SK-N-SH (cell line): ENCODE measurements at regions not wholly inside any gene's neighbourhood (a gene's known extent, or its start where the extent isn't known, plus 50 kb on each side); places are given as distances from the start of the nearest gene placed in this dataset.
A peak's percentile ranks its signal among the peaks of the same experiment; 100 is the strongest.

Experiments used
- CTCF ChIA-PET: fragments of 300-600, 350-600 bp; formaldehyde crosslinking; extraction: SDS; loops from one replicate; lab custom pipeline; 2021; lab: Yijun Ruan, JAX
- POLR2A ChIA-PET: fragments of 350-600 bp; sonication (Branson Sonifier 250); formaldehyde crosslinking; extraction: SDS; loops from one replicate; lab custom pipeline; 2020; ENCODE audit warnings: antibody characterized with exemption, inconsistent platforms; lab: Yijun Ruan, JAX
- DNase-seq: peaks from one replicate; pipeline ENCODE4 v3.0.0; 2012
- H2AFZ ChIP-seq: fragments of 200-600 bp; sonication (generic); 2 replicates; pipeline ENCODE4 v1.8.1; 2016; ENCODE audit warnings: antibody characterized with exemption, mild to moderate bottlenecking, low read depth
- H3F3A ChIP-seq: fragments of 200-600 bp; sonication (generic); replicated peaks from 2 replicates; pipeline ENCODE3; 2016; ENCODE audit warnings: antibody characterized with exemption, mild to moderate bottlenecking; ENCODE audit not compliant: insufficient read depth
- H3K27ac ChIP-seq, 2 experiments: fragments of 200-500 bp in 1 of 2; fragments of 200-600 bp in 1 of 2; sonication (Bioruptor generic) in 1 of 2; sonication (generic), shearing (Covaris generic) in 1 of 2; 2 replicates each; pipeline versions ENCODE4 v1.5.1 to v1.6.1; 2014 to 2016; ENCODE audit warnings: low read depth in 2 of 2, inconsistent platforms in 1 of 2, low read length in 1 of 2, mild to moderate bottlenecking in 1 of 2, mixed read lengths in 1 of 2
- H3K27me3 ChIP-seq: fragments of 200-600 bp; sonication (generic), shearing (Covaris generic); 2 replicates; pipeline ENCODE4 v1.6.1; 2016; ENCODE audit warnings: mixed run types; ENCODE audit not compliant: insufficient read depth
- H3K36me3 ChIP-seq, 2 experiments: fragments of 200-500 bp in 1 of 2; fragments of 200-600 bp in 1 of 2; sonication (Bioruptor generic) in 1 of 2; sonication (generic) in 1 of 2; replicated peaks in 1 of 2; 2 replicates each; pipeline versions ENCODE3 to v1.5.1; 2014 to 2016; ENCODE audit warnings: low read length in 1 of 2, mild to moderate bottlenecking in 1 of 2; ENCODE audit not compliant: insufficient read depth in 2 of 2, control insufficient read depth in 1 of 2
- H3K4me1 ChIP-seq, 2 experiments: fragments of 200-500 bp in 1 of 2; fragments of 200-600 bp in 1 of 2; sonication (Bioruptor generic) in 1 of 2; sonication (generic), shearing (Covaris generic) in 1 of 2; 2 replicates each; pipeline versions ENCODE4 v1.5.1 to v1.6.1; 2014 to 2016; ENCODE audit warnings: low read depth in 1 of 2, low read length in 1 of 2, mixed run types in 1 of 2; ENCODE audit not compliant: insufficient read depth in 2 of 2, control insufficient read depth in 1 of 2
- H3K4me2 ChIP-seq: fragments of 200-600 bp; sonication (generic), shearing (Covaris generic); 2 replicates; pipeline ENCODE4 v1.6.1; 2017; ENCODE audit warnings: mixed run types
- H3K4me3 ChIP-seq, 2 experiments: fragments of 200-500 bp in 1 of 2; fragments of 200-600 bp in 1 of 2; sonication (Bioruptor generic) in 1 of 2; sonication (generic), shearing (Covaris generic) in 1 of 2; 2 replicates each; pipeline versions ENCODE4 v1.5.1 to v1.8.1; 2014 to 2016; ENCODE audit warnings: low read depth in 2 of 2, inconsistent platforms in 1 of 2, low read length in 1 of 2, mild to moderate bottlenecking in 1 of 2, mixed read lengths in 1 of 2, moderate library complexity in 1 of 2
- H3K79me2 ChIP-seq: fragments of 200-600 bp; sonication (generic); 2 replicates; pipeline ENCODE4 v1.8.1; 2017; ENCODE audit warnings: mild to moderate bottlenecking; ENCODE audit not compliant: insufficient read depth
- H3K9ac ChIP-seq: fragments of 200-600 bp; sonication (generic); 2 replicates; pipeline ENCODE4 v1.6.1; 2017; ENCODE audit warnings: mixed run types
- H3K9me2 ChIP-seq: fragments of 200-600 bp; sonication (generic); 2 replicates; pipeline ENCODE4 v1.6.1; 2017; ENCODE audit warnings: mixed run types
- H3K9me3 ChIP-seq: fragments of 200-600 bp; sonication (generic); 2 replicates; pipeline ENCODE4 v1.6.1; 2017; ENCODE audit warnings: mixed run types, mild to moderate bottlenecking, moderate library complexity
- H4K20me1 ChIP-seq: fragments of 200-600 bp; sonication (generic); 2 replicates; pipeline ENCODE4 v1.6.1; 2017; ENCODE audit warnings: mild to moderate bottlenecking, mixed run types; ENCODE audit not compliant: insufficient read depth
- ELF1 ChIP-seq: IDR thresholded peaks from 2 replicates; pipeline ENCODE4 v1.4.0; 2012
- EP300 ChIP-seq, 2 experiments: IDR thresholded peaks; 2 replicates each; pipeline versions ENCODE4 v1.4.0 to v1.6.1; 2012; ENCODE audit warnings: borderline replicate concordance in 1 of 2, low read depth in 1 of 2, low read length in 1 of 2
- FOSL2 ChIP-seq: IDR thresholded peaks from 2 replicates; pipeline ENCODE4 v1.4.0; 2012; ENCODE audit warnings: low read depth, mild to moderate bottlenecking, moderate library complexity, borderline replicate concordance
- FOXM1 ChIP-seq: IDR thresholded peaks from 2 replicates; pipeline ENCODE4 v1.4.0; 2012; ENCODE audit warnings: low read depth, mild to moderate bottlenecking
- GABPA ChIP-seq: IDR thresholded peaks from 2 replicates; pipeline ENCODE4 v1.4.0; 2012; ENCODE audit warnings: low read depth, mild to moderate bottlenecking
- GATA2 ChIP-seq: sonication (generic); formaldehyde crosslinking; IDR thresholded peaks from 2 replicates; pipeline ENCODE4 v1.5.0; 2020; ENCODE audit warnings: mild to moderate bottlenecking, missing genetic modification reagents
- JUND ChIP-seq: IDR thresholded peaks from 2 replicates; pipeline ENCODE4 v1.4.0; 2012
- MXI1 ChIP-seq: IDR thresholded peaks from 2 replicates; pipeline ENCODE4 v1.6.1; 2012; ENCODE audit warnings: mild to moderate bottlenecking, low read depth, low read length, improper control_type of control experiment
- NRF1 ChIP-seq: IDR thresholded peaks from 2 replicates; pipeline ENCODE4 v1.6.1; 2012; ENCODE audit warnings: low read depth, mild to moderate bottlenecking, low read length
- RAD21 ChIP-seq: IDR thresholded peaks from 2 replicates; pipeline ENCODE4 v1.6.1; 2012; ENCODE audit warnings: mild to moderate bottlenecking, low read length
- RCOR1 ChIP-seq: fragments of 150-350 bp; IDR thresholded peaks from 2 replicates; pipeline ENCODE4 v1.6.1; 2017; ENCODE audit warnings: antibody characterized with exemption, low read length
- RXRA ChIP-seq: IDR thresholded peaks from 2 replicates; pipeline ENCODE4 v1.4.0; 2012; ENCODE audit warnings: low read depth, mild to moderate bottlenecking, borderline replicate concordance
- SMC3 ChIP-seq: IDR thresholded peaks from 2 replicates; pipeline ENCODE4 v1.6.1; 2012; ENCODE audit warnings: low read depth, low read length, improper control_type of control experiment
- TAF1 ChIP-seq: IDR thresholded peaks from 2 replicates; pipeline ENCODE4 v1.6.1; 2012; ENCODE audit warnings: low read depth, mild to moderate bottlenecking, low read length, moderate library complexity, borderline replicate concordance
- YY1 ChIP-seq: IDR thresholded peaks from 2 replicates; pipeline ENCODE4 v1.4.0; 2012; ENCODE audit warnings: low read depth, mild to moderate bottlenecking
- WGBS: methylation state at CpG from one replicate; pipeline ENCODE4 v1.1.6; 2017; ENCODE audit warnings: low lambda C conversion rate; 5-methylcytosine and 5-hydroxymethylcytosine counted together
- TF ChIP-seq, protein P1 (sequence below): fragments of 200-600 bp; sonication (generic); IDR thresholded peaks from 2 replicates; pipeline ENCODE4 v1.6.1; 2017; ENCODE audit warnings: antibody characterized with exemption, mild to moderate bottlenecking, moderate library complexity
- TF ChIP-seq, protein P2 (sequence below): IDR thresholded peaks from 2 replicates; pipeline ENCODE4 v1.4.0; 2012; ENCODE audit warnings: low read depth, borderline replicate concordance
- TF ChIP-seq, protein P3 (sequence below): IDR thresholded peaks from 2 replicates; pipeline ENCODE4; 2012

DNA sequence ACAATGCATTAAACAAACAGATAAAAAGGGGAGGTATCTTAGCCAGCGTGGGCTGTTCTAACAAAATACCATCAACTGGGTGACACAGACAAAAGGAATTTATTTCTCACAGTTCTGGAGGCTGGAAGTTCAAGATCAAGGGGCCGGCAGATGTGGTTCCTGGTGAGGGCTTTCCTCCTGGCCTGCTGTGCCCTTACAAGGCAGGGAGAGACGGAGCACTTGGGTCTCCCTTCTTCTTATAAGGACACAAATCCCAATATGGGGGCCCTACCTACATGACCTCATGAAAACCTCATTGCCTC, 281.6 kb upstream of the KLF14 start:
- WGBS = 57% methylated on average over 3 of the region's 3 CpGs
- CTCF ChIA-PET = interaction anchor here (1.5 to 2.8 kb wide), 3 partner anchors 8 to 33 kb away, joined by 7 to 20 read pairs (median 10); no protein-coding TSS in a partner anchor
- no peak overlapping the region for H3K27ac ChIP-seq

DNA sequence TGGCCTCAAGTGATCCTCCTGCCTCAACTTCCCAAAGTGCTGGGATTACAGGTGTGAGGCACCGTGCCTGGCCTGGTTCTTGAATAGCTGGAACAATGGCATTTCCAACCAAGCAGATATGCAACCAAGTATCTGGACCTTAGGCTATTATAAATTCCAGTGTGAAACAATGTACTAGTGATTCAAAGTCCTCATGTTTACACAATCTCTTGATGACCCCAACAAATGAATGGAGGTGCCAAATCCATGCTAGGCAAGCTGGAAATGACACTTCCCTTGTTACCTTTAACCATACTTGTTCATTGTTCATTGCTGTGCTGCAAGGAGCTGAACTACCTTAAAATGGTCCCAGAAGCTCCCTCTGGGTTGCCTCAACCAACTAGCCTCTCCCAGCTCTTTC, 282.2 kb upstream of the KLF14 start:
- CTCF ChIA-PET = interaction anchor here (1.5 to 2.8 kb wide), 5 partner anchors 9 to 119 kb away, joined by 3 to 20 read pairs (median 10); no protein-coding TSS in a partner anchor
- Histone ChIP-seq H3K27ac (no peak overlapping the region), H3K27me3 (no peaks in the 10 kb centered on the region), H2AFZ (no peak overlapping the region), H4K20me1 (peaks cover 9% of the 10 kb centered on the region), H3K36me3 (peaks cover 0 to 4% of the 10 kb centered on the region in 2 experiments), H3K9me2 (no peaks in the 10 kb centered on the region), H3K4me2 (no peak overlapping the region), H3K9ac (no peak overlapping the region), H3K4me3 (no peak overlapping the region), H3K9me3 (no peaks in the 10 kb centered on the region), H3K4me1 (peaks cover 25 to 28% of the 10 kb centered on the region in 2 experiments), H3F3A (peaks cover 27% of the 10 kb centered on the region), H3K79me2 (peaks cover 61% of the 10 kb centered on the region)
- DNase-seq = no peak
- 93% methylated on average over 1 of the region's 1 CpG for WGBS
- TF ChIP-seq, protein P1, sequence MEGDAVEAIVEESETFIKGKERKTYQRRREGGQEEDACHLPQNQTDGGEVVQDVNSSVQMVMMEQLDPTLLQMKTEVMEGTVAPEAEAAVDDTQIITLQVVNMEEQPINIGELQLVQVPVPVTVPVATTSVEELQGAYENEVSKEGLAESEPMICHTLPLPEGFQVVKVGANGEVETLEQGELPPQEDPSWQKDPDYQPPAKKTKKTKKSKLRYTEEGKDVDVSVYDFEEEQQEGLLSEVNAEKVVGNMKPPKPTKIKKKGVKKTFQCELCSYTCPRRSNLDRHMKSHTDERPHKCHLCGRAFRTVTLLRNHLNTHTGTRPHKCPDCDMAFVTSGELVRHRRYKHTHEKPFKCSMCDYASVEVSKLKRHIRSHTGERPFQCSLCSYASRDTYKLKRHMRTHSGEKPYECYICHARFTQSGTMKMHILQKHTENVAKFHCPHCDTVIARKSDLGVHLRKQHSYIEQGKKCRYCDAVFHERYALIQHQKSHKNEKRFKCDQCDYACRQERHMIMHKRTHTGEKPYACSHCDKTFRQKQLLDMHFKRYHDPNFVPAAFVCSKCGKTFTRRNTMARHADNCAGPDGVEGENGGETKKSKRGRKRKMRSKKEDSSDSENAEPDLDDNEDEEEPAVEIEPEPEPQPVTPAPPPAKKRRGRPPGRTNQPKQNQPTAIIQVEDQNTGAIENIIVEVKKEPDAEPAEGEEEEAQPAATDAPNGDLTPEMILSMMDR = no peak
- TF ChIP-seq EP300 (IDR thresholded peaks at IDR 0.05; ENCODE audit: borderline replicate concordance in 1 of 2, low read depth in 1 of 2, low read length in 1 of 2) = no peak
- POLR2A ChIA-PET = no interaction called here

More for the DNA sequence above, 281.6 kb upstream of the KLF14 start:
- peaks cover 25 to 34% of the 10 kb centered on the region in 2 experiments for H3K4me1 ChIP-seq
- TF ChIP-seq MXI1 = no peak
- 0 out of 2 replicates have a peak, but pooled peaks have one; percentile 4 for TF ChIP-seq FOSL2
- TF ChIP-seq RCOR1 = no peak
- H3F3A ChIP-seq = peaks cover 33% of the 10 kb centered on the region
- H3K9me3 ChIP-seq = no peaks in the 10 kb centered on the region
- H3K79me2 ChIP-seq = peaks cover 64% of the 10 kb centered on the region
- DNase-seq = no peak
- H2AFZ ChIP-seq = no peak overlapping the region
- POLR2A ChIA-PET = no interaction called here
- no peaks in the 10 kb centered on the region for H3K9me2 ChIP-seq
- H3K4me3 ChIP-seq = no peak overlapping the region
- no peak overlapping the region for H3K4me2 ChIP-seq
- no peak overlapping the region for H3K9ac ChIP-seq
- 0 out of 2 replicates have a peak, but pooled peaks cover 4% of the 10 kb centered on the region for H4K20me1 ChIP-seq
- H3K27me3 ChIP-seq = no peaks in the 10 kb centered on the region
- peaks cover 0 to 4% of the 10 kb centered on the region in 2 experiments for H3K36me3 ChIP-seq

DNA sequence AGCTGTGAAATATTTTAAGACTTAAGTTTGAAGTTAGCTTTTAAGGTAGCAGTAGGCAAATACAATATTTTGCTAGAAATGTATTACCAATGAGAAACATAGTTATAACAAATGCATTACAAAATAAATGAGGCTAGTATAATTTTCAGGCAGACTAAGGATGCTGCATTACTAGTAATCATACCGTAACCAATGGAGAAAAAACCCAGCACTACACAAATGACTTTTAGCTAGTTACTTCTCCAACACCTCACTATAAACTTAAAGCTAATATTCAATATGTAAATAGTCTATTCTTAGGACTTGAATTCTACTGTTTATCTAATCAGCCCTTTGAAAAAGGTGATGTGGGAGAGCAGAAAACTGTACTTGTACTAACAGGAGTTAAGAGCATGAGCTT, 285.3 kb upstream of the KLF14 start:
- Histone ChIP-seq H3K4me3 (no peak overlapping the region), H3K4me1 (peaks cover 0 to 4% of the 10 kb centered on the region in 2 experiments; a peak in 3 of 4 replicates), H3K27ac (no peak overlapping the region), H3F3A (no peaks in the 10 kb centered on the region), H3K79me2 (peaks cover 49% of the 10 kb centered on the region), H3K4me2 (no peak overlapping the region), H3K9me2 (no peaks in the 10 kb centered on the region), H4K20me1 (peaks cover 11% of the 10 kb centered on the region), H2AFZ (no peak overlapping the region), H3K36me3 (peaks cover 0 to 2% of the 10 kb centered on the region in 2 experiments), H3K9ac (no peak overlapping the region), H3K27me3 (no peaks in the 10 kb centered on the region), H3K9me3 (no peaks in the 10 kb centered on the region)
- WGBS = 97% methylated on average over 1 of the region's 1 CpG
- CTCF ChIA-PET = interaction anchor here (0.7 to 2.8 kb wide), 4 partner anchors 21 to 122 kb away, joined by 4 to 15 read pairs (median 11); no protein-coding TSS in a partner anchor
- no peak for DNase-seq
- POLR2A ChIA-PET = no interaction called here
- TF ChIP-seq GATA2 (CRISPR knock-in tag) (no peak), SMC3 (no peak), NRF1 (no peak), RXRA (no peak), FOXM1 (no peak), RAD21 (no peak), ELF1 (no peak), TAF1 (no peak), GABPA (no peak), YY1 (no peak), JUND (no peak)
- TF ChIP-seq, protein P2, sequence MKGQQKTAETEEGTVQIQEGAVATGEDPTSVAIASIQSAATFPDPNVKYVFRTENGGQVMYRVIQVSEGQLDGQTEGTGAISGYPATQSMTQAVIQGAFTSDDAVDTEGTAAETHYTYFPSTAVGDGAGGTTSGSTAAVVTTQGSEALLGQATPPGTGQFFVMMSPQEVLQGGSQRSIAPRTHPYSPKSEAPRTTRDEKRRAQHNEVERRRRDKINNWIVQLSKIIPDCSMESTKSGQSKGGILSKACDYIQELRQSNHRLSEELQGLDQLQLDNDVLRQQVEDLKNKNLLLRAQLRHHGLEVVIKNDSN = no peak
- TF ChIP-seq, protein P3, sequence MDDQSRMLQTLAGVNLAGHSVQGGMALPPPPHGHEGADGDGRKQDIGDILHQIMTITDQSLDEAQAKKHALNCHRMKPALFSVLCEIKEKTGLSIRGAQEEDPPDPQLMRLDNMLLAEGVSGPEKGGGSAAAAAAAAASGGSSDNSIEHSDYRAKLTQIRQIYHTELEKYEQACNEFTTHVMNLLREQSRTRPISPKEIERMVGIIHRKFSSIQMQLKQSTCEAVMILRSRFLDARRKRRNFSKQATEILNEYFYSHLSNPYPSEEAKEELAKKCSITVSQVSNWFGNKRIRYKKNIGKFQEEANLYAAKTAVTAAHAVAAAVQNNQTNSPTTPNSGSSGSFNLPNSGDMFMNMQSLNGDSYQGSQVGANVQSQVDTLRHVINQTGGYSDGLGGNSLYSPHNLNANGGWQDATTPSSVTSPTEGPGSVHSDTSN = no peak
- TF ChIP-seq, protein P1 = no peak
